ENCODE measurements at regions not wholly inside any gene's neighbourhood (a gene's known extent, or its start where the extent isn't known, plus 50 kb on each side); places are given as distances from the start of the nearest gene placed in this dataset.

GRCh38 chr9:79012561-79012960 is 559.2 kb upstream of the TLE4 start:
- DNase-seq (ENCODE audit: low read depth in 2 of 2): no peak

GRCh38 chr9:79013715-79014610 is 557.8 kb upstream of the TLE4 start:
- DNase-seq (ENCODE audit: low read depth in 2 of 2): peak; percentile 34 to 49

GRCh38 chr9:79014929-79015699 is 556.7 kb upstream of the TLE4 start:
- no peak for DNase-seq (ENCODE audit: low read depth in 2 of 2)

- no peak for DNase-seq (ENCODE audit: low read depth in 2 of 2)
These were observed 555.8 kb upstream of the TLE4 start for GRCh38 chr9:79015951-79016350.

GRCh38 chr9:79020276-79020675 is 551.5 kb upstream of the TLE4 start:
- no peak for DNase-seq (ENCODE audit: low read depth in 2 of 2)

- no peak for DNase-seq (ENCODE audit: low read depth in 2 of 2)
These were observed 550.7 kb upstream of the TLE4 start for GRCh38 chr9:79021084-79021483.

GRCh38 chr9:79023134-79023580 is 548.6 kb upstream of the TLE4 start:
- peak; percentile 93 to 94 for DNase-seq (ENCODE audit: low read depth in 2 of 2)

GRCh38 chr9:79026316-79026715 is 545.4 kb upstream of the TLE4 start:
- no peak for DNase-seq (ENCODE audit: low read depth in 2 of 2)

- no peak for DNase-seq (ENCODE audit: low read depth in 2 of 2)
These were observed 543.7 kb upstream of the TLE4 start for GRCh38 chr9:79028101-79028500.

- no peak for DNase-seq (ENCODE audit: low read depth in 2 of 2)
These were observed 537.2 kb upstream of the TLE4 start for GRCh38 chr9:79034583-79034982.

- DNase-seq (ENCODE audit: low read depth in 2 of 2): no peak
These were observed 534.4 kb upstream of the TLE4 start for GRCh38 chr9:79037338-79037737.

- no peak for DNase-seq (ENCODE audit: low read depth in 2 of 2)
These were observed 531.1 kb upstream of the TLE4 start for GRCh38 chr9:79040671-79041070.

GRCh38 chr9:79041266-79041665 is 530.5 kb upstream of the TLE4 start:
- DNase-seq (ENCODE audit: low read depth in 2 of 2): no peak

GRCh38 chr9:79043916-79044315 is 527.8 kb upstream of the TLE4 start:
- DNase-seq (ENCODE audit: low read depth in 2 of 2): no peak

GRCh38 chr9:79046401-79046800 is 525.4 kb upstream of the TLE4 start:
- no peak for DNase-seq (ENCODE audit: low read depth in 2 of 2)

- no peak for DNase-seq (ENCODE audit: low read depth in 2 of 2)
These were observed 522.4 kb upstream of the TLE4 start for GRCh38 chr9:79049371-79049770.

GRCh38 chr9:79053598-79053997 is 518.2 kb upstream of the TLE4 start:
- no peak for DNase-seq (ENCODE audit: low read depth in 2 of 2)

- DNase-seq (ENCODE audit: low read depth in 2 of 2): peak in 1 of 2 experiments; percentile 12
These were observed 517.3 kb upstream of the TLE4 start for GRCh38 chr9:79054500-79054899.

GRCh38 chr9:79056041-79056440 is 515.7 kb upstream of the TLE4 start:
- DNase-seq (ENCODE audit: low read depth in 2 of 2): no peak

GRCh38 chr9:79057576-79057975 is 514.2 kb upstream of the TLE4 start:
- no peak for DNase-seq (ENCODE audit: low read depth in 2 of 2)

- DNase-seq (ENCODE audit: low read depth in 2 of 2): no peak
These were observed 511.0 kb upstream of the TLE4 start for GRCh38 chr9:79060766-79061165.

GRCh38 chr9:79061752-79062616 is 509.8 kb upstream of the TLE4 start:
- no peak for DNase-seq (ENCODE audit: low read depth in 2 of 2)

All from fibroblast of skin of left quadriceps (primary cell).